ENCODE measurements at regions not wholly inside any gene's neighbourhood (a gene's known extent, or its start where the extent isn't known, plus 50 kb on each side); places are given as distances from the start of the nearest gene placed in this dataset.

GRCh38 chr18:78352910-78353309, 626.7 kb upstream of the SALL3 start:
- Histone ChIP-seq H3K9me3 (ENCODE audit: low read length) (no peaks in the 10 kb centered on the region), H3F3A (ENCODE audit: insufficient read depth, low read length, poor library complexity, severe bottlenecking) (no peaks in the 10 kb centered on the region), H4K20me1 (ENCODE audit: insufficient read depth) (no peaks in the 10 kb centered on the region), H3K27ac (ENCODE audit: low read length) (no peak overlapping the region), H3K9ac (ENCODE audit: low read length) (no peak overlapping the region), H2AFZ (ENCODE audit: low read depth, low read length) (no peak overlapping the region), H3K9me2 (ENCODE audit: insufficient read depth, low read length) (no peaks in the 10 kb centered on the region), H3K4me3 (ENCODE audit: low read length) (no peak overlapping the region), H3K36me3 (ENCODE audit: insufficient read depth, low read length) (no peaks in the 10 kb centered on the region), H3K27me3 (ENCODE audit: insufficient read depth, low read depth, low read length) (no peaks in the 10 kb centered on the region), H3K4me2 (ENCODE audit: low read length) (no peak overlapping the region), H3K79me2 (replicated peaks; ENCODE audit: insufficient read depth, low read length) (no peaks in the 10 kb centered on the region)
- TF ChIP-seq RAD21 (conservative IDR thresholded peaks at IDR 0.05) (no peak), REST (IDR thresholded peaks at IDR 0.05; ENCODE audit: borderline replicate concordance) (no peak), CTCF (IDR thresholded peaks at IDR 0.05; ENCODE audit: poor library complexity, severe bottlenecking) (no peak), EP300 (conservative IDR thresholded peaks at IDR 0.05; ENCODE audit: poor library complexity, severe bottlenecking) (no peak), EZH2 (IDR thresholded peaks at IDR 0.05; ENCODE audit: borderline replicate concordance, insufficient read depth, low read length, poor library complexity, severe bottlenecking) (no peak), POLR2AphosphoS5 (IDR thresholded peaks at IDR 0.05) (no peak), TAF1 (IDR thresholded peaks at IDR 0.05; ENCODE audit: low read depth) (no peak), MXI1 (conservative IDR thresholded peaks at IDR 0.05; ENCODE audit: poor library complexity, severe bottlenecking) (no peak), SMC3 (conservative IDR thresholded peaks at IDR 0.05; ENCODE audit: poor library complexity) (no peak)

GRCh38 chr18:78362198-78362597, 617.4 kb upstream of the SALL3 start:
- Histone ChIP-seq H3K27me3 (ENCODE audit: insufficient read depth, low read depth, low read length) (no peaks in the 10 kb centered on the region), H3K4me2 (ENCODE audit: low read length) (no peak overlapping the region), H3K36me3 (ENCODE audit: insufficient read depth, low read length) (no peaks in the 10 kb centered on the region), H3K9me3 (ENCODE audit: low read length) (no peaks in the 10 kb centered on the region), H4K20me1 (ENCODE audit: insufficient read depth) (no peaks in the 10 kb centered on the region), H3K4me3 (ENCODE audit: low read length) (no peak overlapping the region), H3K27ac (ENCODE audit: low read length) (no peak overlapping the region), H2AFZ (ENCODE audit: low read depth, low read length) (no peak overlapping the region), H3F3A (ENCODE audit: insufficient read depth, low read length, poor library complexity, severe bottlenecking) (no peaks in the 10 kb centered on the region), H3K9ac (ENCODE audit: low read length) (no peak overlapping the region), H3K9me2 (ENCODE audit: insufficient read depth, low read length) (no peaks in the 10 kb centered on the region), H3K79me2 (replicated peaks; ENCODE audit: insufficient read depth, low read length) (no peaks in the 10 kb centered on the region)
- TF ChIP-seq RAD21 (conservative IDR thresholded peaks at IDR 0.05) (no peak), REST (IDR thresholded peaks at IDR 0.05; ENCODE audit: borderline replicate concordance) (no peak), TAF1 (IDR thresholded peaks at IDR 0.05; ENCODE audit: low read depth) (no peak), MXI1 (conservative IDR thresholded peaks at IDR 0.05; ENCODE audit: poor library complexity, severe bottlenecking) (no peak), POLR2AphosphoS5 (IDR thresholded peaks at IDR 0.05) (no peak), EP300 (conservative IDR thresholded peaks at IDR 0.05; ENCODE audit: poor library complexity, severe bottlenecking) (no peak), EZH2 (IDR thresholded peaks at IDR 0.05; ENCODE audit: borderline replicate concordance, insufficient read depth, low read length, poor library complexity, severe bottlenecking) (no peak), SMC3 (conservative IDR thresholded peaks at IDR 0.05; ENCODE audit: poor library complexity) (no peak), CTCF (IDR thresholded peaks at IDR 0.05; ENCODE audit: poor library complexity, severe bottlenecking) (no peak)
